ENCODE measurements at regions not wholly inside any gene's neighbourhood (a gene's known extent, or its start where the extent isn't known, plus 50 kb on each side); places are given as distances from the start of the nearest gene placed in this dataset.

GRCh38 chr5:149435015-149435376, 55.9 kb upstream of the IL17B start:
- no peak for TF ChIP-seq CTCF (IDR thresholded peaks at IDR 0.05)
- TF ChIP-seq POLR2A (IDR thresholded peaks at IDR 0.05; ENCODE audit: low read depth): no peak
- no peak for TF ChIP-seq EP300 (IDR thresholded peaks at IDR 0.05)
- TF ChIP-seq POLR2AphosphoS5 (IDR thresholded peaks at IDR 0.05): no peak
